Stimulated activated CD4-positive, alpha-beta T cell treated with anti-CD3 and anti-CD28 coated beads, Interleukin-12 subunit alpha, Interleukin-12 subunit beta, amount 100 ng/mL, for 48 hours (primary cell): ENCODE measurements at regions not wholly inside any gene's neighbourhood (a gene's known extent, or its start where the extent isn't known, plus 50 kb on each side); places are given as distances from the start of the nearest gene placed in this dataset.

Experiments used
- DNase-seq, 3 donors: peaks; one replicate each; pipeline ENCODE4 v3.0.0-alpha.2; 2020; ENCODE audit warnings: low read depth in 2 of 3, low spot score in 1 of 3

- DNase-seq = no peak
These were observed 59.8 kb downstream of the SOX11 start for GRCh38 chr2:5751873-5752482.

GRCh38 chr2:5756272-5756671 is 64.1 kb downstream of the SOX11 start:
- DNase-seq = no peak

- no peak for DNase-seq
These were observed 66.2 kb downstream of the SOX11 start for GRCh38 chr2:5758346-5758745.

GRCh38 chr2:5759949-5760348 is 67.8 kb downstream of the SOX11 start:
- no peak for DNase-seq

GRCh38 chr2:5763531-5763930 is 71.3 kb downstream of the SOX11 start:
- DNase-seq = no peak

- DNase-seq = no peak
These were observed 71.9 kb downstream of the SOX11 start for GRCh38 chr2:5764041-5764440.

GRCh38 chr2:5766056-5766455 is 73.9 kb downstream of the SOX11 start:
- no peak for DNase-seq

GRCh38 chr2:5766561-5766960 is 74.4 kb downstream of the SOX11 start:
- DNase-seq = no peak

- no peak for DNase-seq
These were observed 84.9 kb downstream of the SOX11 start for GRCh38 chr2:5777131-5777535.

- DNase-seq = no peak
These were observed 89.5 kb downstream of the SOX11 start for GRCh38 chr2:5781679-5782078.

- no peak for DNase-seq
These were observed 89.9 kb downstream of the SOX11 start for GRCh38 chr2:5782103-5782502.

- no peak for DNase-seq
These were observed 96.3 kb downstream of the SOX11 start for GRCh38 chr2:5788447-5788846.

GRCh38 chr2:5791371-5791770 is 99.2 kb downstream of the SOX11 start:
- DNase-seq = no peak

- no peak for DNase-seq
These were observed 101.8 kb downstream of the SOX11 start for GRCh38 chr2:5794012-5794411.

- DNase-seq = no peak
These were observed 105.9 kb downstream of the SOX11 start for GRCh38 chr2:5798084-5798483.

- no peak for DNase-seq
These were observed 107.2 kb downstream of the SOX11 start for GRCh38 chr2:5799348-5799747.

- DNase-seq = no peak
These were observed 111.4 kb downstream of the SOX11 start for GRCh38 chr2:5803547-5803946.

GRCh38 chr2:5818961-5819600 is 126.9 kb downstream of the SOX11 start:
- no peak for DNase-seq

GRCh38 chr2:5824126-5824525 is 131.9 kb downstream of the SOX11 start:
- DNase-seq = no peak

GRCh38 chr2:5825686-5826085 is 133.5 kb downstream of the SOX11 start:
- no peak for DNase-seq

GRCh38 chr2:5826979-5827655 is 134.9 kb downstream of the SOX11 start:
- no peak for DNase-seq

GRCh38 chr2:5834501-5834900 is 142.3 kb downstream of the SOX11 start:
- DNase-seq = no peak

GRCh38 chr2:5839550-5839949 is 147.4 kb downstream of the SOX11 start:
- no peak for DNase-seq
